ENCODE measurements at regions not wholly inside any gene's neighbourhood (a gene's known extent, or its start where the extent isn't known, plus 50 kb on each side); places are given as distances from the start of the nearest gene placed in this dataset.

DNA sequence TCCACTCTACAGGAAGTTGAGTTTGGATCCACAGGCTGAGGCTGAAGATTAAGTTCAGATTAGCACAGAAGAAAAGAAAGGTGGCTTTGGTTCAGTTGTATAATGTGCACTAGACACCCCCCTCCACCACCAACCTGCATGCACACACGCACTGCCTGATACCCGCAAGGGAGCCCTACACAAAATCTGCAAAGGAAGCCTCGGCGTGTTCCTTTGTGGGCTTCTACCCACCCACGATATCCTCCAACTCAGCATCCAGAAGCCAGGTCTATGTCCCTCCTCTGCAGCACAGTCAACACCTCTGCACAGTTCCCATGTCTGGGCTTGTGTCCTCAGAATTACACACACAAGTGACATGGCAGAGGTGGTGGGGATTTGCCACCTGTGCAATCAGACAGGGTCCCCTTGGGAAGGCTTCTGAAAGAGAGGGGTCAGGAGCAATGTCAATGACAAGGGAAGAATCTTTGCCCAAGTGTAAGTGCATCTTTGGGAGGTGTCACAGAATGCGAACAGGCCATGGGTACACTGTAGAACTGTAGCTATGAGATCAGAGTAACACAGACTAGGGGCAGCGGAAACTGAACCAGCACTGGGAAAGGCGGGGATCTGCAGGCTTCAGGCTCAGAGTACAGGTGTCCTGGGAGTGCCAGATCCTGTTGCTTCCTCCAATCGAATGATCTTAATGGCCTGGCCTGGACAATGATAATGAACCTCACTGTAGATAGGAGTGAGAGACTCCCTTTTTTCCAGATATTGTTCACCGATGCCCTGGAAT is 148.6 kb upstream of the ETV3 start:
- no peak for TF ChIP-seq CTCF (IDR thresholded peaks at IDR 0.05; ENCODE audit: poor library complexity, severe bottlenecking)
- H3K4me3 ChIP-seq (ENCODE audit: severe bottlenecking), result no peak overlapping the region
- H3K4me1 ChIP-seq (ENCODE audit: insufficient read depth, poor library complexity, severe bottlenecking), result no peaks in the 10 kb centered on the region
- H3K27me3 ChIP-seq (ENCODE audit: insufficient read depth, poor library complexity, severe bottlenecking), result no peaks in the 10 kb centered on the region
- DNase-seq (ENCODE audit: low spot score) (no peak), ATAC-seq (ENCODE audit: low read depth) (no peak)
- H3K27ac ChIP-seq (ENCODE audit: poor library complexity, severe bottlenecking), result no peak overlapping the region
- no peaks in the 10 kb centered on the region for H3K36me3 ChIP-seq (ENCODE audit: low read depth)
- no peaks in the 10 kb centered on the region for H3K9me3 ChIP-seq (ENCODE audit: severe bottlenecking)

GRCh38 chr1:157286096-157286495 is 147.9 kb upstream of the ETV3 start:
- Histone ChIP-seq H3K4me1 (ENCODE audit: insufficient read depth, poor library complexity, severe bottlenecking) (no peaks in the 10 kb centered on the region), H3K9me3 (ENCODE audit: severe bottlenecking) (no peaks in the 10 kb centered on the region), H3K36me3 (ENCODE audit: low read depth) (no peaks in the 10 kb centered on the region), H3K4me3 (ENCODE audit: severe bottlenecking) (no peak overlapping the region), H3K27ac (ENCODE audit: poor library complexity, severe bottlenecking) (no peak overlapping the region), H3K27me3 (ENCODE audit: insufficient read depth, poor library complexity, severe bottlenecking) (no peaks in the 10 kb centered on the region)
- no peak for DNase-seq (ENCODE audit: low spot score)
- no peak for TF ChIP-seq CTCF (IDR thresholded peaks at IDR 0.05; ENCODE audit: poor library complexity, severe bottlenecking)
- no peak for ATAC-seq (ENCODE audit: low read depth)

- no peaks in the 10 kb centered on the region for H3K36me3 ChIP-seq (ENCODE audit: low read depth)
- no peaks in the 10 kb centered on the region for H3K27me3 ChIP-seq (ENCODE audit: insufficient read depth, poor library complexity, severe bottlenecking)
- no peak overlapping the region for H3K4me3 ChIP-seq (ENCODE audit: severe bottlenecking)
- no peaks in the 10 kb centered on the region for H3K4me1 ChIP-seq (ENCODE audit: insufficient read depth, poor library complexity, severe bottlenecking)
- TF ChIP-seq CTCF (IDR thresholded peaks at IDR 0.05; ENCODE audit: poor library complexity, severe bottlenecking), result no peak
- H3K9me3 ChIP-seq (ENCODE audit: severe bottlenecking), result no peaks in the 10 kb centered on the region
- ATAC-seq (ENCODE audit: low read depth), result no peak
- no peak overlapping the region for H3K27ac ChIP-seq (ENCODE audit: poor library complexity, severe bottlenecking)
- no peak for DNase-seq (ENCODE audit: low spot score)
Observed at GRCh38 chr1:157284451-157284850, 146.3 kb upstream of the ETV3 start.

DNA sequence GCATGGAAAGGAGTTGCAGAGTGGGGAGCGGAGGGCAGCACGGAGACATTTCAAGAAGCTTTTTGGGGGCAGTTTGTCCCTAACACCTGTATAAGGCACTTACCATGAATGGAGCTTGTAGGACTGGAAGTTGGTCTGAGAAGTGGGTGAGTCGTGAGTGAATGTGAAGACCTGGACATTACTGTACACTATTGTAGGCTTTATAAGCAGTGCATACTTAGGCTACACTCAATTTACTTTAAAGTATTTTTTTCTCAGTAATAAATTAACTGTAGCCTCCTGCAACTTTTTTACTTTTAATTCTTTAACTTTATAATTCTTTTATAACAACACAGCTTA is 141.6 kb upstream of the ETV3 start:
- DNase-seq (ENCODE audit: low spot score) (no peak), ATAC-seq (ENCODE audit: low read depth) (no peak)
- no peaks in the 10 kb centered on the region for H3K9me3 ChIP-seq (ENCODE audit: severe bottlenecking)
- H3K4me3 ChIP-seq (ENCODE audit: severe bottlenecking), result no peak overlapping the region
- H3K27ac ChIP-seq (ENCODE audit: poor library complexity, severe bottlenecking), result no peak overlapping the region
- H3K36me3 ChIP-seq (ENCODE audit: low read depth), result no peaks in the 10 kb centered on the region
- H3K4me1 ChIP-seq (ENCODE audit: insufficient read depth, poor library complexity, severe bottlenecking), result no peaks in the 10 kb centered on the region
- no peaks in the 10 kb centered on the region for H3K27me3 ChIP-seq (ENCODE audit: insufficient read depth, poor library complexity, severe bottlenecking)
- TF ChIP-seq CTCF (IDR thresholded peaks at IDR 0.05; ENCODE audit: poor library complexity, severe bottlenecking), result no peak

GRCh38 chr1:157279138-157279801 is 141.1 kb upstream of the ETV3 start:
- TF ChIP-seq CTCF (IDR thresholded peaks at IDR 0.05; ENCODE audit: poor library complexity, severe bottlenecking), result no peak
- Histone ChIP-seq H3K4me3 (ENCODE audit: severe bottlenecking) (no peak overlapping the region), H3K4me1 (ENCODE audit: insufficient read depth, poor library complexity, severe bottlenecking) (no peaks in the 10 kb centered on the region), H3K27ac (ENCODE audit: poor library complexity, severe bottlenecking) (no peak overlapping the region), H3K9me3 (ENCODE audit: severe bottlenecking) (no peaks in the 10 kb centered on the region), H3K36me3 (ENCODE audit: low read depth) (no peaks in the 10 kb centered on the region), H3K27me3 (ENCODE audit: insufficient read depth, poor library complexity, severe bottlenecking) (no peaks in the 10 kb centered on the region)
- DNase-seq (ENCODE audit: low spot score) (no peak), ATAC-seq (ENCODE audit: low read depth) (no peak)

Data from RWPE2 (cell line).